ENCODE measurements at regions not wholly inside any gene's neighbourhood (a gene's known extent, or its start where the extent isn't known, plus 50 kb on each side); places are given as distances from the start of the nearest gene placed in this dataset.
"Not testable (repeated sequence)": the region's sequence is repeated elsewhere in the genome, so short reads cannot be mapped to it uniquely, and the experiment has no call there.

DNA sequence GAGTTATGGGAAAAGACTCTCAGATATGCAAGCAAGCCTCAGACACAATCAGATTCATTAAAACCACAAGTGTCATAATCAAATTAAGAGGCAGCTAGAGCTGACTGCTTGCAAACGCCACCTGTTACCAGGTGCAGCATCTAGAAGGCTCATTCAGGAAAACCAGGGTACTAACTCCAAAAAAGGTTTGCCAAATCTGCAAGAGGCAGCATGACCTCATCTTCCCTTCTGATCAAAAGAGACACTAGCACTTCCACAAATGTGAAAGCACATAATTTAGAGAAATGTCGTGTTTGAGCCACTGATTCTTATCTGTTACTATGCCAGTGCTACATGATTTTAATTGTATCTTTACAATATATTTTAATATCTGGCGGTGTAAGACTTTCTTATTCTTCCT is 123.3 kb upstream of the NANOGP8 start:
- no peak for DNase-seq

DNA sequence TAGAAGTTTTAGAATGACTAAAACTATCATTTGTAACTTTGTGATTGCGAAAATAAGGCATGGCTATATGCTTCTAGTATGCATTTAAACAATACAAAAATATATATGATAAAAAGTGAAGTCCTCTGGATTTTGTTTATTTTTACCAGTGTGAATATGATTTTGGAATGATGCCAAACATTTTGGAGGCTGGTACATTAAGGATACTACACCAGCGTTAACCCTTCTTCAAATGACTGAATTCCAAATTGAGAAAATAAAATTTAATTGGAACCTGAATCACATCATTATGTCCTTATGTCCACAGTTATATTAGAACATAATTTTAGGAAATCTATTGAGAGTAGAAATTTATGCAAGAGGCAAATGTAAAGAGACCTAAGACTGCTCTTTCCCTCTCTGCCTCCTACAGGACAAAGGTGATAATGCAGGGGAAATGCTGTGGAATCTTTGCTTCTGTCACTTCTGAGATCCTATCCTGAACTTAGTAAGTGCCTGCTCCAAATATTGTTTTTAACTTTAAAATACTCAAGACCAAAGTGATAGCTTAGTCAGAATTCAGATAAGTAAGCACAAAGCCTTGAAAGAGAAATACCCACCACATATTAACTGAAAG is 121.1 kb upstream of the NANOGP8 start:
- DNase-seq = no peak

DNA sequence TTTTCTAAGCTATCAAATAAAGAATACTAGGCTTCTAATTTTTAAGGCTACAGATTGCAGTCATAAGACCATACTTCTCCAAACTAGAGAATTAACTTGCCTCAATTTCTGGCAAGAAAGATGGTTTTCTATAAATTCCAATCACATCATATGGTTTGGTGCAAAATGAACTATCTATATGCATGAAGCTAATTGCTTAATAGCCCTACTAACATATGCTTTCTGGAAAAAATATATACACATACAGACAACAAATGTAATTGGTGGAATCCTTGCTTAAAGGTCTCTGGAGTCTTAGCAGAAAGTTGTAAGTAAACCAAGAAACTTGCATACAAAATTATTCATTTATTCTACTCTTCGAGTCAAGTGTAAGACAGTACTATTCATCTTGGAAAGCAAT is 113.1 kb upstream of the NANOGP8 start:
- DNase-seq = no peak

DNA sequence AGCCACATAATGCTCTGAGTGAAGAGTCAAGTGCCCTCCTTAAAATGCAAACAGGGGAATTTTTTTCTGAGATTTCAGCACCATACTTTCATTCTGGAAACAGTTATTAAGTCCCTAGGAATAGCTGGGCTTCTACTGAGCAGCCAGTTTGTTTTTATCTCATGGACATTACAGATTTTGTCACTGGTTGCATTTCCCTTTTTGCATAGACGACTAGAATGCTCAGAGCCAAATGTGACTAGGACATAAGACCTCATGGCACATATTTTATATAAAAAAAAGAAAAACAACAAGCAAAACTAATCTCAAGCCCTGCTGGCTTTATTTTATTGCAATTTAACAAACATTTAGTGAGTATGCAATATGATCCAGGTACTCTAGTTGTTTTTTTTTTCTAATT is 112.7 kb upstream of the NANOGP8 start:
- DNase-seq = no peak

- DNase-seq = no peak
Observed at GRCh38 chr15:35197306-35197705, 112.2 kb upstream of the NANOGP8 start.

DNA sequence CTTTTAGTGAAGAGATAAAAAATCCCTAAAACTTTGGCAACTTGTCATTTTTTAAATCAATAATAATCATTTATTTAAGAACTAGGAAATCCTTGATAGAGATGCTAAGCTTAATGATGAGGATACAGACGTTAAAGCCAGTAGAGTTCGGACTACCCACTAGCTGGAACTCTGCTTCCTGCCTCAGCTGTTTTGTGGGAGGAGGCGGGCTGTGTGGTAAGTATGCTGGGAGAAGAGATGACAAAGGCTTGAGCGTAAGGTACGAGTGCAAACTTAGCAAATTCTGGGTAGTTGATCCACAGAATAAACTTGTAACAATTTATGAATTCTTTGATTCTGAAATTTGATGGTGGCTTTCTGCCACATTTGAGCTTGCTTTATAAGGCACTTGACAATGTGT is 111.2 kb upstream of the NANOGP8 start:
- no peak for DNase-seq

DNA sequence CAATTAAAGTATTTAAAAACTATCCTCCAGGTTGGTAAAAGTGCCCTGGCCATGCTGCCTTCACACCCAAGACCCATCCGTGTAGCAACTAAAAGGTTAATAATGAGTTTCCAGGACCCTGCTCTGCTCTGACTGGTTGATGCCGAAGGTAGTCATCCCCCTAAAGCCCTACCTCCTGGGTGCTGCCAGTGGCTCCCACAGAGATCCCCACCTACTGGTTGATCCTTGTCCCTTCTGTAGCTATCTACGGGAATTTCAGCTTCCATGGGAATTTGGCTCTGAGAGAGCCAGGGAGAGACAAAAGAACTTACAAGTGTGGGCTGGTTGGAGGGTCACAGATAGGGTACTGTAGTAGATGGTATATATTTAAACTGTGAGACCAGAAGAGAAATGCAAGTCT is 110.6 kb upstream of the NANOGP8 start:
- no peak for DNase-seq

DNA sequence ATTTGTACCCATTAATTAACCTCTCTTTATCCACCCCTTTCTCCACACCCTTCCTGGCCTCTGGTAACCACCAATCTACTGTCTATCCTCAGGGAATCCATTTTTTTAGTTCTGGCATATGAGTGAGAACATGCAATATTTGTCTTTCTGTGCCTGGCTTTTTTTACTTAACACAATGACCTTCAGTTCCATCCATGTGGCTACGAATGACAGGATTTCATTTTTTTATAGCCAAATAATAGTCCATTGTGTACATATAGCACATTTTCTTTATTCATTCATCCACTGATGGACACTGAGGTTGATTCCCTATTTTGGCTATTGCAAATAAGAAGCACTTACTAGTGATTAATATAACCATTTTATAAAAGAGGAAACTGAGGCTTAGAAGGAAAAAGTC is 109.9 kb upstream of the NANOGP8 start:
- no peak for DNase-seq

DNA sequence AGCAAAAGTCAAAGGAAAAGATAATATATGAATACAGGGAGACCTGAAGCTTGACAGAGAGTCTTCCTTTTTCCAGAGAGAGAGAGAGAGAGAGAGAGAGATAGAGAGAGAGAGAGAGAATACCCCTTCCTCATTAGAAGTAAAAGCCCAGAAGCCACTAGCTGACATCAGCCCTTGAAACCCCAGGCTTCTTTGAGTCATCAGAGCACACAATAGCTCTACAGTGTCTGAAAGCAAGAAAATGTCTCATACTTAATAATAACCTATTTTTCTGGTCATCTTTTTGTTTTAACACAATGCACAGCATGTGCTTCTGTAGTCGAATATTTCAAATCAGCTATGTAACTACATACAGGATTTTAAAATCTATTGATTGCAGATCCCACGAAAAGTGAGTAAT is 109.2 kb upstream of the NANOGP8 start:
- DNase-seq = no peak

DNA sequence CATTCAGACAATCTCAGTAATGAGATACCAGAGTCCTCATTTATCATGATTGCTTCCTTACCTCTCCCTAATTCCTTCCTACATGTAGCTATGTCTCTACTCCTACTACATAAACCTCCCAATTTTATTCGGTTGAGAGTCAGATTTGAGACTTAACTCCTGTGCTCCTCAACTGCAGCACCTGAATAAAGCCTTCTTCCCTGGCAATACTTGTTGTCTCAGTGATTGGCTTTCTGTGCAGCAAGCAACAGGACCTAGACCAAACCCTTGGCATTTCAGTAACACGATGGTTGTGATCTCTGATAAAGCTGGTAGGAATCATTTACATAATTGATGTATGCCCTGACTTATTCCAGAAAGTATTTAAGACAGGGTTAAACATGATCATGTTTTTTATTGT is 106.7 kb upstream of the NANOGP8 start:
- DNase-seq = no peak

GRCh38 chr15:35186346-35186745 is 101.3 kb upstream of the NANOGP8 start:
- no peak for DNase-seq

DNA sequence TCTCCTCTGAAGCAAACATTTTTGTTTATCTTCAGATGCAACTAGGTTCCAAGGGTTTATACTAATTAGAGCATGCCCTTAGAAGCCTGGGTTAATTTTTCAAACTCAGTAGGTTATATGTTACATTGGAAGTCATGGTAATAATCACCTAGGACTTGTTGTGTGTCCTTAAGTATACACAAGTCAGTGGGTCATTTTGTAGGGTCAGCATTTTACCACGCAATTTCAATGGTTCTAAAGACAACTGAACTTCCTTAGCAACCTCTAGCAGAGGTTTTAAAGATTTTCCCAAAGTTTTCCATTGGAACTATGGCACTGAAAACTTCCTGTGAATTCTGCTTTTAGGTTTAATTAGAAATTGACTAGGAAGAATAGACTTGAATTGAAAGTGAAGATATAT is 99.6 kb upstream of the NANOGP8 start:
- DNase-seq = no peak

DNA sequence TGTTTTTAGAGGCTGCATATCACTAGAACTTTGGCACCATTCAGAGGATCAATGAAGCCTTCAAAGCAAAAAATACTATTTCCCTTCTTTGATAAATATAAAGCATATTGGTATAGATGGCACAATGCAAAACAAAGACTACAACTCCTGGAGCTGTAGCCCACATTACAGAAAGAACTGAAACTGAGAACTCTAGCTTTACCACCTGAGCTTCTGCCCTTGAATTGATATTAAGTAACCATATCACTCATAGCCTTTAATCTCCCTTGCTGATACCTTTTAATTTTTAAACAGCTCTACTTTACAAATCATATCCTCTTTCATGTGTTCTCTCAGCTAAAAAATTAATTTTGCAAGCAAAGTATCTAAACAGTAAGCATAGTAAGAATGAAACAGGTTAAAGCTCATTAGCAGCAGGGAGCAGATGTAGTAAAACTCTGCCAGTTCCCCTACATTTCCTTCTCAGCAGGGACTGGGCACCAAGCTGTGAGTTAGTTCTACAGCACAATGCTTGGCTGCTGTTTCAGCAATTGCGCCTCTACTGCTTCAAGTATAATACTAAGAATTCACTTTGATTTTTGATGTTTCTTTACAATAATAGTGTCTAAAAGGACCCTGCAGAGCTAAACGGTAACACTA is 97.9 kb upstream of the NANOGP8 start:
- DNase-seq = no peak

- DNase-seq = no peak
Observed at GRCh38 chr15:35181538-35181937, 96.4 kb upstream of the NANOGP8 start.

DNA sequence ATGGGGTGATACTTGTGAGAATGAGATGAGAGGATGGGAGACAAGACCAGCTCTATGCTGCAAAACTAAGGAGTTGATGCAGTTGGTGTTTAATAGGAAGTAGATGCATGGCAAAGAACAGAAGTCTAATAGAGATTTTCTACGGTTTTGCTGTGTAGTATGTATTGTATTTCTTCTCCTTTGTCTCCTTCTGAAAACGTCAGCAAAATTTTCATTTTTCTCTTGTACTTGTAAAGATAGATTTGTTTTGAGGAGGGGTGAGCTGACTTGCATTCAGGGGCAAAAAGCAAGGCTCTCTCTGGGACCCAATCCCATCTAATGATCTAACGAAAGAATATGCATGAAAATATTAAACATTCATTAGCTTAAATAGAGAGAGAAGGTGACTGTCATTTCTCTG is 94.6 kb upstream of the NANOGP8 start:
- no peak for DNase-seq

GRCh38 chr15:35178186-35178585 is 93.1 kb upstream of the NANOGP8 start:
- not testable (repeated sequence) for DNase-seq

GRCh38 chr15:35174948-35175347 is 89.9 kb upstream of the NANOGP8 start:
- no peak for DNase-seq

- DNase-seq = no peak
Observed at GRCh38 chr15:35173444-35174118, 88.5 kb upstream of the NANOGP8 start.

DNA sequence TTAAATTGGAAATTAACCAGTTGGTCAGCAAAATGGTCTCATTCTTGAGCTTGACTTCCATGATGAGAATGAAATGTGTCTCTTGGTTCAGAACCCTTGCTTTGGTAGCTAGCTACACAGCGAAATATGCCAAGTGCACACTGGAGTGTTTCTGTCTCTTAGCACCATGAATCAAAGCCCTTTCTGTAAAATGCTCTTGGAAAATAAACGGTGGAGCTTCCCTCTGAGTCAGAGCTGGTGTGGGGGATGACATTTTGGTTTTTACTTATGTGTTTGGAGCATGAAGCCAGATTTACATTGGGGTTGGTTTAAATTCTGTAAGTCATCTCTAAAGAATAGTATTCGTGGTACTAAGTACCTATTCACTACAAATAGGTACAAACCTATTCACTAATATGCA is 85.1 kb upstream of the NANOGP8 start:
- DNase-seq = no peak

GRCh38 chr15:35168464-35168863 is 83.4 kb upstream of the NANOGP8 start:
- no peak for DNase-seq

DNA sequence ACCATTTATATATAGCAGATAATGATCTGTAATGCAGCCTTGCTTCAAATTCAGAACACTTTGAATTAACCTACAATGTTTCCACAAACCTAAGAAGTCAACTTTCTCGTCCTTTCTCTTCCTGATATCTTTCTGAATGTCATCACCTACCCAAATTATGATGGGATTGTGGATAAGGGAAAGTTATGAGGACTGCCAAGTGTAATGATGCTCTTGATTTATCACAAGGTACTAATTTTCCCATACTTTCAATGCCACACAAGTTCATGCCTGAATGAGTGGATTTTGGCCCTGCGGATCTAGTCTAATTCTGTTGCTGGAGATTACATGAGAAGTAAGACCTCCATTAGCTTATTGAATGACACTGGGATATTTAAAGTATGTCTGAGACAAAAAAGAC is 82.6 kb upstream of the NANOGP8 start:
- DNase-seq = no peak

GRCh38 chr15:35166730-35167359 is 81.8 kb upstream of the NANOGP8 start:
- no peak for DNase-seq

DNA sequence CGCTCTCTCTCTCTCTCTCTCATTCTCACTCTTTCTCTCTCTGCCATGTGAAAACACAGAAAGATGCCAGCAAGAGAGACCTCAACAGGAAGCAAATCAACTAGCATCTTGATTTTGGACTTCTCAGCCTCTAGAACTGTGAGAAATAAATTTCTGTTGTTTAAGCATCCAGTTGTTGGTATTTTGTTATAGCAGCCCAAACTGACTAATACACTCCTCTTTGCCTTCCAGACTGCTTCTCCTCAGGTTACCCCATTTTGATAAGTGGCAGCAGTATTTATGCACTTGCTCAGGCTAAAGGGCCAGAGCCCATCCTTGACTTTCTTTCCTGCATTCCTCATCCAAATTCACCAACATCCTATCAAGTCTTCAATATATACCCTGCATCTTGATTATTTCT is 76.6 kb upstream of the NANOGP8 start:
- no peak for DNase-seq

DNA sequence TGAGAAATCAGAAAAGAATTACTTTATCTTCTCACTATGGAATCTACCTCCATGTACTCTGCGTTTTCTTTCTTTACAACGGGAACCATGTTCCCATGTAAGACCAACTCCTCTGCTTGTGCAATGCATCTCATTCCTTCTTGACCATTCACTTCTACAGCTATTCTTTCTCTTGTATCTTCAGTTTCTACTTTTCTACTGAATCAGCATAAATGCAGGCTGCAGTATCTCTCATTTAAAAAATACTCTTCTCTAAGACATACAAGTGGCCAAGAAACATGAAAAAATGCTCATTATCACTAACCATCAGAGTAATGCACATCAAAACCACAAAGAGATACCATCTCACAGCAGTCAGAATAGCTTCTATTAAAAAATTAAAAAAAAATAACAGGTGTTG is 74.1 kb upstream of the NANOGP8 start:
- DNase-seq = no peak

Data from right kidney (tissue), 1 donor.